NCI-H524 treated with DMSO at 0.1 percent for 48 hours (cell line): ENCODE measurements at regions not wholly inside any gene's neighbourhood (a gene's known extent, or its start where the extent isn't known, plus 50 kb on each side); places are given as distances from the start of the nearest gene placed in this dataset.

Experiments
- DNase-seq: peaks from one replicate; lab custom pipeline; 2025; lab: John Stamatoyannopoulos, UW

GRCh38 chr1:59005491-59006288 lies 221.8 kb upstream of the JUN start:
- DNase-seq: no peak

DNA sequence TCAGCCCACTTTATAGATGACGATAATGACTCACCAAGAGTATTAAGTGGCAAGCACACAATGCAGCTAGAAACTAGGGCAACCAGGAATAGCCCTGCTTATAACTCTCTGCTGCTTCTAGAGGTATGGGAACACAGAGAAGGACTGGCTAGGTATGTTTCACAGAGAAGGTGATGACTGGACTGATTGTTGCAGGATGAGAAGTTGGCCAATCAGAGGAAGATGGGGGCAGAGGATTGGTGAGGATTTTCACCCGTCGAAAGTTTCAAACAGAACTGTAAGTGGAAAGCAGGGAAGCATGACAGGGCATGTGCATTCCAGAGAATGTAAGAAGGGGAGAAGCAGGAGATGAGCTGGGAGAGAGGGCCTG lies 222.4 kb upstream of the JUN start:
- DNase-seq: no peak

DNA sequence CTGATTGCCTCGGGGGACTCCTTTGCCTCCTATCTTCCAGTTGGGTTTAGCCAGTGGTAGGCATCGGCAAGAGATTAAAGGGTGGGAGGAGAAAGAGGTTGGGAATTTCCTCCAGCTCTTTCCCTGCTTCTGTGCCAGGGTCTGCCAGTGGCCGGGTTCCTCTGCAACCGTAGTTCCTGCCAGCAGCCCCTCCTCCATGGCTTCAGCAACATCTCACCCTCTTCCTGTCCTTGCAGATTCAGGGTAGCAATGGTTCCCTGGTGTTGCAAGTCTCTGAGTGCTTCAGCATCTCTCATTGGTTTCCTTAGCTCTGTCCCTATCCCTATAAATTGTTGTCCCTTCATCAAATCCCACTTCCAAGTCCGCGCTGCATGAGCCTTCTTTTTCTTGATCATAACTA lies 223.1 kb upstream of the JUN start:
- no peak for DNase-seq

- DNase-seq: no peak
Observed at GRCh38 chr1:59007429-59007819, 223.6 kb upstream of the JUN start.

- DNase-seq: no peak
Observed at GRCh38 chr1:59007820-59008598, 224.2 kb upstream of the JUN start.

- DNase-seq: no peak
Observed at GRCh38 chr1:59008599-59009347, 224.9 kb upstream of the JUN start.

GRCh38 chr1:59011663-59012062 lies 227.8 kb upstream of the JUN start:
- no peak for DNase-seq

- DNase-seq: no peak
Observed at GRCh38 chr1:59012378-59012777, 228.5 kb upstream of the JUN start.

DNA sequence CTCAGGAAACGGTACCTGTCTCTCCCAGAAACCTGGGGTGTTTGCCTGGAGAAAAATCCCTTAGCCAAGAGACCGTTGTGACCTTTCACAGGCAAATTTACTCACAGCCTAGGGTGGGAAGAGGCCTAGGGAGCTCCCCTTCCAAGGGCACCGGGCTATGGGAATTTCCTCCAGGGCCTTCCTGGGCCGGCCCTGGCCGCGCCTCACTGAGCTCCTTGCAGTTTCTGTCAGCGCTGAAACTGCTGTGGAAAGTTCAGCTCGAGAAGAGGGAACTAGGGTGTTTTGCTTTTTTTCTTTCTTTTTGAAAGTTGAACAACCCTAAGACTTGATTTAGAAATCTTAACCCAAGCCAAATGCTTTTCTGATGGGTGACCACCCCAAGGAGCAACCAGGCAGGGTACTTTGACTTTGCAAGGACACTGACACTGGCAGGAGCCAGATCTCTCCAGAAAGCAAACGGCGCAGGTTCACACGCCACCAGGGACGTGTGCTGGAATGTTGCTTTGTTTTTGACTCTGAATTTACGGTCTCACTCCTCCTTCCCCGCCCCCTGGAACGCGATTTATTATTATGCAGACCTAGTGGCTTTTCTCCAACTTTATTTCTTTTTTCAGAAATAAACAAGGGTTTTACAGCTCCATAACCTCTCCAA lies 229.6 kb upstream of the JUN start:
- DNase-seq: no peak

GRCh38 chr1:59013928-59014279 lies 230.1 kb upstream of the JUN start:
- no peak for DNase-seq

DNA sequence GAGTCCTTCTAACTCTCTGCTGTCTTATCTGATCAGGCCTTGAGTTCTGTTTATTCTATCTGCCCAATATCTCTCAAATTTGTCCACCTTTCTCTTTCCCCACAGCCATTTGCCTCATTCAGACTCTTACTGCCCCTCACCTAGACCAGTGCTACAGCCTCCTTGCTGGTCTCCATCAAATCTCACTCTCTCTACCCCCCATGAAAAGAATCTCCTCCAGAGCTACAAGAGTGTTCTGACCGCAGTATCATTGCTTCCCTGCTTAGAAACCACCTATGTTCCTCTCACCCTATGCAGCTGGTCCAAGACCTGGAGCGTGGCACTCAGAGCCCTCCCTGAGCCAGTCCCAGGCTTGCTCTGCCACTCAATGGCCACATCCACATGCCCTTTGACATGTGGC lies 231.0 kb upstream of the JUN start:
- no peak for DNase-seq

- DNase-seq: no peak
Observed at GRCh38 chr1:59015708-59016107, 231.9 kb upstream of the JUN start.

DNA sequence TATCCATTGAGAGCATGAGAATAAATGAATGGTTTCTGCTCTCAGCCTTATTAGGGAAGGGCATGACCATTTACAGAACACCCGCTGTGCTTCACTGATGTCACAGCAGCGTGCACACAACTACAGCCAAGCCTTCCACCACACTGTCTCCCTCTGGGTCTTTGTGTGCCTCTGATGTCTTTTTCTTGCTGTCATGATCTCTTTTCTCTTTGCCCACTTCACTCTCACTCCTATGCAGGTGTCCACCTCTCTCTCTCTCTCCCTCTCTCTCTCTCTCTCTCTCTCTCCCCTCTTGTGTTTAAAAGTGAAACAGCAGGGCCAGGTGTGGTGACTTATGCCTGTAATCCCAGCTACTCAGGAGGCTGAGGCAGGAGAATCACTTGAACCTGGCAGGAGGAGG lies 232.5 kb upstream of the JUN start:
- DNase-seq: no peak

GRCh38 chr1:59017501-59018231 lies 233.8 kb upstream of the JUN start:
- no peak for DNase-seq

DNA sequence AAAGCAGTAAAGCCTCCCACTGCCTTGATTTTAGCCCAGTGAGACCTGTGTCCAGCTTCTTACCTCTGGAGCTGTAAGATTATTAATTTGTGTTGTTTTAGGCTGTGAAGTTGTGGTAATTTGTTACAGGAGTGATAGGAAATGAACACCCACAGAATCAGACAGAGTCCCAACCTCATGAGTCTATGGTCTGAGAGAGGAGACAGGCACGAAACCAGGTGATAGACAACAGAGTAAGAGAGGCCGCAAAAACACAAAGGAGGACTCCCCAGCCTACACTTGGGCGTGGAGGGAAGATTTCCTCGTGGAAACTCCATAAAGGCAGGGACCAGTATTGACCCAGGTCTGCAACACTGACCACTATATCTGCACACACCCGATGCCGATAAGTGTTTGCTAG lies 234.6 kb upstream of the JUN start:
- DNase-seq: no peak

DNA sequence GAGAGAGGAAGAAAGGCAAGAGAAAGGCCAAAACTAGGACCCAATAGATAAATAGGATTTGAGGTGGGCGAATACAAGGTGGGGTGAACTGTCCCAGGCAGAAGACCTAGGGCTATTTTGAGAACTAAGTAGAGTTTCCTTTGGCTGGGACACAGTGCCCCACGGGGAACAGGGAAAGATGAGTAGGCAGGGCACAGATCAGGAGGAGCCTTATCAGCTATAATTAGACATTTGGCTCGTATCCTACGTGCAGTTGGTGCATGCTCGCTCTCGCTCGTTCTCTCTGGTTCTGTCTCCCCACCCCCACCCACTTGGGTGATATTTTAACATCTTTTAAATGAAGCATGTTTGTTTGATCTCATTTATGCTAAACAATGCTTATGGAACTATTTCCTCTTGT lies 235.0 kb upstream of the JUN start:
- no peak for DNase-seq

- no peak for DNase-seq
Observed at GRCh38 chr1:59020151-59020997, 236.5 kb upstream of the JUN start.

GRCh38 chr1:59022199-59022598 lies 238.4 kb upstream of the JUN start:
- no peak for DNase-seq

GRCh38 chr1:59022799-59023198 lies 239.0 kb upstream of the JUN start:
- no peak for DNase-seq

- no peak for DNase-seq
Observed at GRCh38 chr1:59025201-59025600, 241.4 kb upstream of the JUN start.

- DNase-seq: no peak
Observed at GRCh38 chr1:59025898-59026426, 242.1 kb upstream of the JUN start.
